GM12891 (cell line): ENCODE measurements at regions not wholly inside any gene's neighbourhood (a gene's known extent, or its start where the extent isn't known, plus 50 kb on each side); places are given as distances from the start of the nearest gene placed in this dataset.

Experiments
- POLR2A ChIP-seq: IDR thresholded peaks from 2 replicates; pipeline ENCODE4 v1.6.1; 2011; ENCODE audit warnings: low read depth, low read length, control low read depth
- POLR2AphosphoS5 ChIP-seq: IDR thresholded peaks from 2 replicates; pipeline ENCODE4 v1.6.1; 2011; ENCODE audit warnings: low read depth, low read length, control low read depth
- SPI1 ChIP-seq: IDR thresholded peaks from 2 replicates; pipeline ENCODE4 v1.6.1; 2011; ENCODE audit warnings: low read depth, low read length, control low read depth
- TAF1 ChIP-seq: IDR thresholded peaks from 2 replicates; pipeline ENCODE4 v1.6.1; 2011; ENCODE audit warnings: low read depth, low read length, control low read depth

- TF ChIP-seq POLR2A (no peak), TAF1 (no peak), SPI1 (no peak), POLR2AphosphoS5 (no peak)
Observed at GRCh38 chr3:67983166-67983565, 328.8 kb upstream of the SUCLG2 start.
